VCaP (cell line): ENCODE measurements at regions not wholly inside any gene's neighbourhood (a gene's known extent, or its start where the extent isn't known, plus 50 kb on each side); places are given as distances from the start of the nearest gene placed in this dataset.

Experiments
- H3K27ac ChIP-seq: fragments of 450-650 bp; 2 replicates; pipeline ENCODE4 v1.5.1; 2017
- CTCF ChIP-seq: fragments of 450-650 bp; conservative IDR thresholded peaks from 2 replicates; pipeline ENCODE4 v1.5.1; 2017; ENCODE audit warnings: mild to moderate bottlenecking, moderate library complexity

GRCh38 chr20:50247196-50248094 is 56.8 kb downstream of the CEBPB start:
- no peak for TF ChIP-seq CTCF
- peak overlapping the region; percentile 83 for H3K27ac ChIP-seq

GRCh38 chr20:50248104-50248641 is 57.5 kb downstream of the CEBPB start:
- no peak for TF ChIP-seq CTCF
- no peak overlapping the region for H3K27ac ChIP-seq

- TF ChIP-seq CTCF: no peak
- H3K27ac ChIP-seq: no peak overlapping the region
Measured at GRCh38 chr20:50249447-50250388, 59.1 kb downstream of the CEBPB start.

GRCh38 chr20:50250679-50251382 is 60.2 kb downstream of the CEBPB start:
- TF ChIP-seq CTCF: no peak
- H3K27ac ChIP-seq: no peak overlapping the region

GRCh38 chr20:50251383-50251748 is 60.7 kb downstream of the CEBPB start:
- H3K27ac ChIP-seq: no peak overlapping the region
- TF ChIP-seq CTCF: no peak

- H3K27ac ChIP-seq: no peak overlapping the region
- no peak for TF ChIP-seq CTCF
Measured at GRCh38 chr20:50251992-50252511, 61.4 kb downstream of the CEBPB start.
